GM12878 (cell line): ENCODE measurements at regions not wholly inside any gene's neighbourhood (a gene's known extent, or its start where the extent isn't known, plus 50 kb on each side); places are given as distances from the start of the nearest gene placed in this dataset.

Experiments
- ATAC-seq: fragments of 200-7000 bp; cut with Tn5 transposase; 3 replicates; pipeline ENCODE4 v1.9.1; 2020; ENCODE audit warnings: mild to moderate bottlenecking, moderate library complexity
- BruUV-seq: library from RNA; stranded (reverse); fragments of 400-500 nt; replicated peaks from 2 replicates; lab custom pipeline; 2021; lab: Mats Ljungman, UMichigan
- CTCF ChIA-PET: fragments of 300-600 bp; sonication (Branson Sonifier 250); formaldehyde crosslinking; extraction: SDS; loops from one replicate; lab custom pipeline; 2021; ENCODE audit warnings: inconsistent platforms; lab: Yijun Ruan, JAX
- POLR2A ChIA-PET: fragments of 350-600 bp; formaldehyde crosslinking; extraction: SDS; loops from one replicate; lab custom pipeline; 2021; ENCODE audit warnings: inconsistent platforms; lab: Charles Lee
- RAD21 ChIA-PET: fragments of 300-600 bp; sonication (Branson Sonifier 250); formaldehyde crosslinking; loops from one replicate; lab custom pipeline; 2023; ENCODE audit warnings: antibody characterized with exemption; ENCODE audit not compliant: unreplicated experiment; lab: Charles Lee
- SMC1A ChIA-PET: fragments of 300-600 bp; sonication (Branson Sonifier 250); formaldehyde crosslinking; loops from one replicate; lab custom pipeline; 2023; ENCODE audit not compliant: unreplicated experiment, uncharacterized antibody; lab: Charles Lee
- DNase-seq: peaks from one replicate; pipeline ENCODE4 v3.0.0-alpha.2; 2011; ENCODE audit warnings: low read depth, low spot score
- FAIRE-seq: peaks from 3 replicates; lab custom pipeline; 2011; peaks lifted over from hg19 to GRCh38; lab: Jason Lieb, UNC
- H2AFZ ChIP-seq: 2 replicates; pipeline ENCODE4 v1.6.0; 2011; ENCODE audit warnings: low read depth, low read length, control low read depth; ENCODE audit not compliant: control insufficient read depth
- H3K27ac ChIP-seq: 2 replicates; pipeline ENCODE4 v1.5.1; 2011; ENCODE audit warnings: control low read depth; ENCODE audit not compliant: control insufficient read depth, insufficient read depth
- H3K27me3 ChIP-seq, 2 experiments: replicated peaks in 1 of 2; 2 replicates each; pipeline versions ENCODE4 v1.6.0 to v1.6.1; 2011; ENCODE audit warnings: low read length in 1 of 2; ENCODE audit not compliant: control insufficient read depth in 2 of 2, insufficient read depth in 2 of 2
- H3K36me3 ChIP-seq, 2 experiments: 2 replicates each; pipeline ENCODE4 v1.5.1; 2011; ENCODE audit warnings: low read length in 1 of 2; ENCODE audit not compliant: control insufficient read depth in 2 of 2, insufficient read depth in 2 of 2
- H3K4me1 ChIP-seq: 2 replicates; pipeline ENCODE4 v1.6.1; 2011; ENCODE audit warnings: mild to moderate bottlenecking, low read length, moderate library complexity, mixed read lengths; ENCODE audit not compliant: control insufficient read depth, insufficient read depth
- H3K4me2 ChIP-seq: 2 replicates; pipeline ENCODE4 v1.6.0; 2011; ENCODE audit warnings: control low read depth; ENCODE audit not compliant: control insufficient read depth, insufficient read depth
- H3K4me3 ChIP-seq: fragments of 200-600 bp; sonication (generic); 2 replicates; pipeline ENCODE4 v1.5.1; 2016
- H3K79me2 ChIP-seq: 2 replicates; pipeline ENCODE4 v1.6.0; 2011; ENCODE audit warnings: low read length; ENCODE audit not compliant: control insufficient read depth, insufficient read depth
- H3K9ac ChIP-seq: 2 replicates; pipeline ENCODE4 v1.8.0; 2011; ENCODE audit warnings: low read length, control low read depth, mixed read lengths; ENCODE audit not compliant: control insufficient read depth, insufficient read depth
- H3K9me3 ChIP-seq: replicated peaks from 3 replicates; pipeline ENCODE4 v1.5.1; 2011; ENCODE audit warnings: mild to moderate bottlenecking, low read length; ENCODE audit not compliant: control insufficient read depth, insufficient read depth
- H4K20me1 ChIP-seq: 2 replicates; pipeline ENCODE4 v1.6.0; 2011; ENCODE audit not compliant: control insufficient read depth, insufficient read depth
- CEBPZ ChIP-seq: fragments of 150-350 bp; IDR thresholded peaks from 2 replicates; pipeline ENCODE4 v1.6.1; 2016; ENCODE audit warnings: low read depth, low read length
- EZH2 ChIP-seq: IDR thresholded peaks from 2 replicates; pipeline ENCODE4 v1.6.1; 2012; ENCODE audit warnings: low read depth, mild to moderate bottlenecking, control low read depth, inconsistent platforms, low read length, borderline replicate concordance; ENCODE audit not compliant: control insufficient read depth
- HCFC1 ChIP-seq: fragments of 150-350 bp; IDR thresholded peaks from 2 replicates; pipeline ENCODE4 v1.6.1; 2014; ENCODE audit warnings: low read length
- JUNB ChIP-seq: IDR thresholded peaks from 2 replicates; pipeline ENCODE4 v1.6.1; 2016; ENCODE audit warnings: antibody characterized with exemption, mild to moderate bottlenecking
- KLF5 ChIP-seq: fragments of 450-650 bp; IDR thresholded peaks from 2 replicates; pipeline ENCODE4 v1.6.1; 2014; ENCODE audit warnings: mild to moderate bottlenecking; ENCODE audit not compliant: partially characterized antibody
- RFX5 ChIP-seq: IDR thresholded peaks from 2 replicates; pipeline ENCODE4 v1.6.1; 2011; ENCODE audit warnings: low read depth, low read length, improper control_type of control experiment
- SKIL ChIP-seq: fragments of 450-650 bp; IDR thresholded peaks from 2 replicates; pipeline ENCODE4 v1.6.1; 2017; ENCODE audit warnings: mild to moderate bottlenecking, low read depth, inconsistent platforms; ENCODE audit not compliant: poor library complexity, severe bottlenecking
- SMARCA5 ChIP-seq: fragments of 450-650 bp; IDR thresholded peaks from 2 replicates; pipeline ENCODE4 v1.6.1; 2017; ENCODE audit warnings: mild to moderate bottlenecking
- SPI1 ChIP-seq: IDR thresholded peaks from 2 replicates; pipeline ENCODE4 v1.6.1; 2011; ENCODE audit warnings: low read depth, mild to moderate bottlenecking, low read length, moderate library complexity, borderline replicate concordance; ENCODE audit not compliant: insufficient read depth
- TCF3 ChIP-seq: IDR thresholded peaks from 2 replicates; pipeline ENCODE4 v1.6.1; 2012; ENCODE audit warnings: low read depth, mild to moderate bottlenecking, low read length, borderline replicate concordance; ENCODE audit not compliant: insufficient read depth
- WGBS: methylation state at CpG from one replicate; pipeline ENCODE4 v1.1.6; 2016; ENCODE audit warnings: low lambda C conversion rate; ENCODE audit not compliant: insufficient replicate concordance, insufficient coverage; ENCODE audit errors: missing lambda C conversion rate; 5-methylcytosine and 5-hydroxymethylcytosine counted together
- in situ Hi-C: fragments of 300-500 bp; cut with MboI; formaldehyde crosslinking; loops from 9 replicates; pipeline ENCODE4 v1.14.3; 2018; ENCODE audit warnings: mixed read lengths
- intact Hi-C: fragments of 100-400 bp; cut with micrococcal nuclease; formaldehyde crosslinking; loops from one replicate; pipeline ENCODE4 v1.14.2; 2022; ENCODE audit not compliant: unreplicated experiment
- TF ChIP-seq, protein P1 (sequence below): fragments of 150-350 bp; IDR thresholded peaks from 2 replicates; pipeline ENCODE4 v1.6.1; 2014; ENCODE audit warnings: mild to moderate bottlenecking, low read depth, low read length
- TF ChIP-seq, protein P2 (sequence below): fragments of 450-650 bp; formaldehyde crosslinking; IDR thresholded peaks from 2 replicates; pipeline ENCODE4 v1.4.0; 2020; ENCODE audit warnings: mild to moderate bottlenecking, moderate library complexity

GRCh38 chr18:44599412-44599811 is 81.3 kb upstream of the SETBP1 start:
- ChIA-PET RAD21 (no interaction called here), POLR2A (no interaction called here)
- FAIRE-seq = no peak
- TF ChIP-seq SKIL (no peak), HCFC1 (no peak), SMARCA5 (no peak), KLF5 (no peak), JUNB (no peak), EZH2 (no peak), RFX5 (no peak), TCF3 (no peak), SPI1 (no peak), CEBPZ (no peak)
- TF ChIP-seq, protein P1, sequence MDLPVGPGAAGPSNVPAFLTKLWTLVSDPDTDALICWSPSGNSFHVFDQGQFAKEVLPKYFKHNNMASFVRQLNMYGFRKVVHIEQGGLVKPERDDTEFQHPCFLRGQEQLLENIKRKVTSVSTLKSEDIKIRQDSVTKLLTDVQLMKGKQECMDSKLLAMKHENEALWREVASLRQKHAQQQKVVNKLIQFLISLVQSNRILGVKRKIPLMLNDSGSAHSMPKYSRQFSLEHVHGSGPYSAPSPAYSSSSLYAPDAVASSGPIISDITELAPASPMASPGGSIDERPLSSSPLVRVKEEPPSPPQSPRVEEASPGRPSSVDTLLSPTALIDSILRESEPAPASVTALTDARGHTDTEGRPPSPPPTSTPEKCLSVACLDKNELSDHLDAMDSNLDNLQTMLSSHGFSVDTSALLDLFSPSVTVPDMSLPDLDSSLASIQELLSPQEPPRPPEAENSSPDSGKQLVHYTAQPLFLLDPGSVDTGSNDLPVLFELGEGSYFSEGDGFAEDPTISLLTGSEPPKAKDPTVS = no peak
- TF ChIP-seq, protein P2, sequence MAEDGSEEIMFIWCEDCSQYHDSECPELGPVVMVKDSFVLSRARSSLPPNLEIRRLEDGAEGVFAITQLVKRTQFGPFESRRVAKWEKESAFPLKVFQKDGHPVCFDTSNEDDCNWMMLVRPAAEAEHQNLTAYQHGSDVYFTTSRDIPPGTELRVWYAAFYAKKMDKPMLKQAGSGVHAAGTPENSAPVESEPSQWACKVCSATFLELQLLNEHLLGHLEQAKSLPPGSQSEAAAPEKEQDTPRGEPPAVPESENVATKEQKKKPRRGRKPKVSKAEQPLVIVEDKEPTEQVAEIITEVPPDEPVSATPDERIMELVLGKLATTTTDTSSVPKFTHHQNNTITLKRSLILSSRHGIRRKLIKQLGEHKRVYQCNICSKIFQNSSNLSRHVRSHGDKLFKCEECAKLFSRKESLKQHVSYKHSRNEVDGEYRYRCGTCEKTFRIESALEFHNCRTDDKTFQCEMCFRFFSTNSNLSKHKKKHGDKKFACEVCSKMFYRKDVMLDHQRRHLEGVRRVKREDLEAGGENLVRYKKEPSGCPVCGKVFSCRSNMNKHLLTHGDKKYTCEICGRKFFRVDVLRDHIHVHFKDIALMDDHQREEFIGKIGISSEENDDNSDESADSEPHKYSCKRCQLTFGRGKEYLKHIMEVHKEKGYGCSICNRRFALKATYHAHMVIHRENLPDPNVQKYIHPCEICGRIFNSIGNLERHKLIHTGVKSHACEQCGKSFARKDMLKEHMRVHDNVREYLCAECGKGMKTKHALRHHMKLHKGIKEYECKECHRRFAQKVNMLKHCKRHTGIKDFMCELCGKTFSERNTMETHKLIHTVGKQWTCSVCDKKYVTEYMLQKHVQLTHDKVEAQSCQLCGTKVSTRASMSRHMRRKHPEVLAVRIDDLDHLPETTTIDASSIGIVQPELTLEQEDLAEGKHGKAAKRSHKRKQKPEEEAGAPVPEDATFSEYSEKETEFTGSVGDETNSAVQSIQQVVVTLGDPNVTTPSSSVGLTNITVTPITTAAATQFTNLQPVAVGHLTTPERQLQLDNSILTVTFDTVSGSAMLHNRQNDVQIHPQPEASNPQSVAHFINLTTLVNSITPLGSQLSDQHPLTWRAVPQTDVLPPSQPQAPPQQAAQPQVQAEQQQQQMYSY (CRISPR knock-in tag) = no peak

More at GRCh38 chr18:44599412-44599811, 81.3 kb upstream of the SETBP1 start:
- BruUV-seq = no TSS peak
- Histone ChIP-seq H3K79me2 (no peaks in the 10 kb centered on the region), H4K20me1 (no peaks in the 10 kb centered on the region), H3K9me3 (no peaks in the 10 kb centered on the region), H3K4me2 (no peak overlapping the region), H3K36me3 (no peaks in the 10 kb centered on the region), H3K4me3 (no peak overlapping the region), H2AFZ (no peak overlapping the region), H3K4me1 (no peaks in the 10 kb centered on the region), H3K27me3 (no peaks in the 10 kb centered on the region; a peak in 1 of 4 replicates), H3K9ac (no peak overlapping the region), H3K27ac (no peak overlapping the region)
- in situ Hi-C loops = no loop called here
- intact Hi-C loops = no loop called here
- ChIA-PET CTCF (no interaction called here), SMC1A (interaction anchor here (0.8 to 1.5 kb wide), 4 partner anchors 10 to 614 kb away, joined by 3 to 6 read pairs (median 4); no protein-coding TSS in a partner anchor)
- 49% methylated on average over 4 of the region's 4 CpGs for WGBS
- DNase-seq (no peak), ATAC-seq (no peak)
